HG03520 (cell line): ENCODE measurements at regions not wholly inside any gene's neighbourhood (a gene's known extent, or its start where the extent isn't known, plus 50 kb on each side); places are given as distances from the start of the nearest gene placed in this dataset.
A peak's percentile ranks its signal among the peaks of the same experiment; 100 is the strongest.

Experiments
- ATAC-seq: cut with Tn5 transposase; IDR thresholded peaks from one replicate; pipeline ENCODE4 v1.9.1; 2021; ENCODE audit warnings: mild to moderate bottlenecking, moderate library complexity; ENCODE audit not compliant: unreplicated experiment

DNA sequence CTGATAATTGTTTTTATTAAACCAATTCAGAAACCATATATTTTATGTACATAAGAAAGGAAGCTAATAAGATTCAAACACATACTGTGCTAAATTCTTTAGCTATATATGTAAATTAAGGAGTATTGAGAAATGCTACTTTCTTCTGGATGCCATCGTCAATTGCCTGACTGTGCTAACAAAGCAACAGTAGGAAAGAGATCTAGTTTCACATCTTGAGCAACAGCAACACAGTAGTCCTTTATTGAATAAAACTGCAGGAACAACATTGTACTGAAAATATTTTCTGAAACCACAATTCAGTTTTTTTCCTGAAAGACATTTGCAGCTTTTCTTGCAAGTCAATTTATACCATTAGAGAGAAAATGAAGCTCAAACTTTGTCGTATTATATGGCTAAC is 1404.9 kb upstream of the SLC39A10 start:
- no peak for ATAC-seq

GRCh38 chr2:194232600-194232999 is 1424.4 kb upstream of the SLC39A10 start:
- ATAC-seq = no peak

DNA sequence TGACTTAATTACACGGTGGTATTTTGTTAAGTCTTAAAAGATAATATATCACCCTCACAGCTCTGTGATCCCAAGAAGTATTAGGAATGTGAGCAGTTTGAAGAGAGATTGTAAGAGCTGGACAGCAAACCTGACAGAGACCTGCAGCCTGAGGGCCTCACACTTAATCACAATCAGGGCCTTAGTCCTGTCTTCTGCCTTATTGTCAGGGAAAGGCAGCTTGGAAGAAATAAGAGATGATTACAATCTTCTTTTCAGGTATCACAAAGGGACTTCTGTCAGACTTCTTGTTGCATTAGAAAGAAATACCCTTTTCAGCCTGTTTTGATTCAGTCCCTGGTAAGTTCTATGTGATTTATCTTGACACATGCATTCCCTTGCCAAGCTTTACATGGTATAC is 1433.8 kb upstream of the SLC39A10 start:
- ATAC-seq = no peak

DNA sequence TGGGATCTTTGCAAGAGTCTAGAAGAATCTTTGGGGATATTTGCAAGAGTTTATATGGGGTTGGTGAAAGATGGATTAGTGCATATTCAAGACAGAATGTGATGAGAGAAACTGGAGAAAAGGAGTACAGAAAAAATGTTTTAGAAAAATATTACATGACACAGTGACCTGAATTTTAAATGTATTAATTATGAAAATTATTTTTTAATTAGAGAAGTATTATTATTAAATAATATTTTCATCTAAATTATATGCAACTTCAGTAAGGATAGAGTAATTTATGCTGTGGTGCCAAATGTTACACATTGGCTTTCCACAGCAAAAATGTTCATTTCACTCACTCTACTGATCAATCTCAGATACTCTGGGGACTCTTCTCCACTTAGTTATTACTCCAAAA is 1442.8 kb upstream of the SLC39A10 start:
- ATAC-seq = no peak

GRCh38 chr2:194205568-194206227 is 1451.3 kb upstream of the SLC39A10 start:
- ATAC-seq = no peak

GRCh38 chr2:194203898-194204297 is 1453.1 kb upstream of the SLC39A10 start:
- no peak for ATAC-seq

DNA sequence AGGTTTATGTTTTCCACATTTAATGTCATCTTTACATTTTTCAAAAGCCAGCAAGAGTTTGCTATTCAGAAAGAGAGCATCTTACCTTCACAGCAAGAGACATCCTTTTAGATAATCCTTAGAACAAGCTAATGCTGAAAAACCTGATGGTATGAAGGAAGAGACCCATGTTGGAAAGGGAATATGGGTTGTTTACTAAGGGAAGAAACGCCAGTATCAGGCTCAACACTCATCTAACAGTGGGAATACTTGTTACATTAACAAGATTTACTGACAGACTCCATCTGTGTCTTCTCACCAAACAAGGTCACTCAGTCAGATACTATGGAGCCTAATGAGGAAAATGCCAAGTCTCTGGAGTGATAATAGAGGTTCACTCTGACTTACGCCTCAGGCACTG is 1474.1 kb upstream of the SLC39A10 start:
- no peak for ATAC-seq

GRCh38 chr2:194176134-194176533 is 1480.9 kb upstream of the SLC39A10 start:
- ATAC-seq = no peak

DNA sequence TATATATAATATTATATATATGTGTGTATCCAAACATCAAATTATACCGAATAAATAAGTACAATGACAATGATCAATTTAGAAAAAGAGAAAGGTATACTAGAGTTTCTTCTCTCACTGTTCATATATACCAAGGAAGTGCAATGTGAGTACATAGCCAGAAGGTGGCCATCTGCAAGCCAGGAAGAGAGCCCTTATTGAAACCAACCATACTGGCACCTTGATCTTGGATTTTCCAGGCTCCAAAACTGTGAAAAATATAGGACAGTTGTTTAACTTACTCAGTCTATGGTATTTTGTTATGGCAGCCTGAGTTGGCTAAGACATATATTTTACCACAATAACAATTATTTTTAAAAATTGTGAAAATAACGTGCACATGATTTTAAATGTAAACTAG is 1490.2 kb upstream of the SLC39A10 start:
- peak; percentile 91 for ATAC-seq

- no peak for ATAC-seq
Observed at GRCh38 chr2:194155431-194155830, 1501.6 kb upstream of the SLC39A10 start.

- ATAC-seq = no peak
Observed at GRCh38 chr2:194151231-194151630, 1505.8 kb upstream of the SLC39A10 start.

GRCh38 chr2:194135463-194135862 is 1521.6 kb upstream of the SLC39A10 start:
- ATAC-seq = no peak

- ATAC-seq = no peak
Observed at GRCh38 chr2:194128810-194129209, 1528.2 kb upstream of the SLC39A10 start.

DNA sequence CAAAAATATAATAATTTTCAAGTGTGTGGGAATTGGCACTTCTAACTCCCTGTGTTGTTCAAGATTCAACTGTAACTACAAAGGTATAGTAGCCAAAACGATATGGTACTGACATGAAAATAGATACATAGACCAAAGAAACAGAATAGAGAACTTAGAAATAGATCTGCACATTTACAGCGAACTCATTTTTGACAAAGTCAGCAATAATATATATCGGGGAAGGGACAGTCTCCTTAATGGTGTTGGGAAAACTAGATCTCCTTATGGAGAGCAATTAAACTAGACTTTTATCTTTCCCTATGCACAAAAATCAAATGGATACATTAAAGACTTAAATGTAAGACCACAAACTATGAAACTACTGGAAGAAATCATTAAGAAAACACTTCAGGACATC is 1530.6 kb upstream of the SLC39A10 start:
- ATAC-seq = no peak

GRCh38 chr2:194116861-194117260 is 1540.2 kb upstream of the SLC39A10 start:
- no peak for ATAC-seq

DNA sequence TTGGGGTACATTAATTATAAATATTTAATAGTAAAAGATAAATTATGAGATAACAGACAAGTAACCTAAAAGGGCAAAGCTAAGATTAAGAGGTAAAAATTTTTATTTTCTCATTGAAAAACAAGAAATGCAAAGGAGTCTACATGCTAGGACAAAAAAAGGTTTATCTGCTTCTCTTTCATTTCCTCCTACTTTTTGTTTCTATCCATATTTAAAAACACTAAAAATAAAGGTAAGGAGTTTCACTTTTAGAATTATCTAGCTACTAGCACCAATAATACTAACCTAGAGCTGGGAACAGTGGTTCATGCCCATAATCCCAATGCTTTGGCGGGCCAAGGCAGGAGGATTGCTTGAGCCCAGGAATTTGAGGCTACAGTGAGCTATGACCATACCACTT is 1551.7 kb upstream of the SLC39A10 start:
- ATAC-seq = no peak

DNA sequence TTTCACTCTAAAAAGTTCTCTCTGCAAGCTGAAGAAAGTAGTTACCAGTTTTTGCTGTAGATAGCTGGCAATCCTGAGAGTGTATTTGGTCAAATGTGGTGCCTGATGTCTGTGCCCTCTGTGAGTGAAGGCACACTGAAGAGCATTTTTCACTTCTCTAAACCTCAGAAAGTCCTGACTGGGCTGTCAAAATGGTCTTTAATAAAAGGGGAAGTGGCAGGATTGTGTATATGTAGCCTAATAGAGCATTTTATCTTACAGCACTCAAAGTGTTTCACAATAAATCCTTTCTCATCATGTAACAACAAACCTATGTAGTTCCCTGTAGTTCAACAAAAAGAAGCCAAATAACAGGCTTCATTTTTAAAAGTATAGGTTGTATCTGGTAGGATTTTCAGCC is 1552.3 kb upstream of the SLC39A10 start:
- peak; percentile 94 for ATAC-seq

DNA sequence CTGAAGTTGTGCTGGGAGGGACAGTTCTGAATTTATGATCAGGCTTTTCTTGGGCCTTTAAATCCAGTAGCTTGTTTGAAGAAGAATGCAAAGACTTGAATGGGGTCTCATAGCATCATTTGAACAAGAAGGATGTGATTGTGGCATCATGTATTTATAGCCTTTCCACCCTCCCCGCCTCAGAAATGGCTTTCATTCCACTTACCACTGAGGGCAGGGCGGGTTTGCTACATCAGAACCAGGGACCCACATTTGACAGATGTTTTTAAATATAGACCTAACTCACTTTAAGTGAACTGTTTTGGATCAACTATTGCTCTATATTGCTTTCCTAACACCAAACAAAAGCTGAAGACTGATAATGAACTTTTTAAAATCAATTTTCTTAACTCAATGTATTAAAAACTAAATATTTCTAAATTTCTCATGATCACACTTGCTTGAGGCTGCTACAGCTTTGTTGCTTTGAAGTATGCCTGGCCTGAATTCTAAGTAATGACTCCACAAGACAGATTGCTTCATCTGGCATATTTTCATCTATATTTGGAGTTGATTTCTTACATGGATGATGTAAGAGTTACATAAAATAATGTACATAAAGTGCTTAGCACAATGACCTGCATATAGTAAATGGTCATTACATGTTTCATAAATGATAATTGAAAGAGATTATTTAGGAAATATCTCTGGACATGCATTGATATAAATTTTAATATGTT is 1552.9 kb upstream of the SLC39A10 start:
- ATAC-seq = peak; percentile 10

DNA sequence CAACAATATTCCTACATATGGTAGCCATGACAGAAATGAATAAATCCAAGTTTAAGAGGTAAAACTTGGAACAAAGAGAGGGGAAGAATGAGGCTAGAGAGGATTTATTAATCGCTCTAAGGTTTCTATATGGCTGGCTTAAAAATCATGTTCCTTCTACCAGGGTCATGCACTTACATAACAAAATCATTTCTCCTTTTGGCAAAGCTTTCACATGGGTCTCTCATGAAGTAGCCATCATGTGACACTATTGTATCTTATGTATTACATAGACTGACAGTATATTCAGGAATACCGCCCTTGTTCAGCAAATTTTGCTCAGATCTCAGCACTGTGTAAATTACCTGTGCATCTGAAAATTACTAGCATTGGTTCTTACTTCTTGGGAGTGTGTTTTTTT is 1554.5 kb upstream of the SLC39A10 start:
- no peak for ATAC-seq

GRCh38 chr2:194100201-194100600 is 1556.8 kb upstream of the SLC39A10 start:
- no peak for ATAC-seq

DNA sequence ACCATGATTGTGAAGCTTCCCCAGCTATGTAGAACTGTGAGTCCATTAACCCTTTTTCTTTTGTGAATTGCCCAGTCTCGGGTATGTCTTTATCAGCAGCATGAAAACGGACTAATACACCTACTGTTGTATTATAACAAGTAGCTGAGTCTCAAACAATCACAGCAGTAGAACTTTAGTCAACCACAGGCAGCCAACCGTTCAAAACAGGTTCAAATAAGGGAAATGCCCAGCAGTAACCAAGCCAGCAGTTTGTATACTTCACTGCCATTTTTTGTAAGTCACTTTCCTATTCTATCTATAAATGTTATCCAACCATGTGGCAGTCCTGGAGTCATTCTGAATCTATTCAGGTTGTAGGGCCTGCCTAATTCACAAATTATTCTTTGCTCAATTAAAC is 1560.6 kb upstream of the SLC39A10 start:
- no peak for ATAC-seq

DNA sequence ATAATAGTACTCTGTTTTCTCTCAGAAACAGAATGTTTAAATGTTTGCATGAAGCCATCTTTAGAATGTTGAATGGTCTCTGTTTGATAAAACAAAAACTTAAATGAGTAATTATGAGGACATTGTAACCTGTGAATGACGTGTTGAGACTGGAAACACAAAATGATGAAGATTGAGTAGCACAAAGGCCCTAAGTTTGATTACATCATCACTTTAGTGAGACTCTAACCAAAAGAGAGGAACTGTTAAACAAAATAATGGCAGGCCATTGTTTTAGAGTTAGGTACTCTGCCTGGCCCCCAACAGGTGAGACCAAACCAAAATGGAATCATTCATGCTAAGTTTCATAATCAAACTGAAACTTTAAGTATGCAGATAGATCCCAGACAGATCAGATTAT is 1561.7 kb upstream of the SLC39A10 start:
- ATAC-seq = no peak
